Endodermal cell (in vitro differentiated cells): ENCODE measurements at regions not wholly inside any gene's neighbourhood (a gene's known extent, or its start where the extent isn't known, plus 50 kb on each side); places are given as distances from the start of the nearest gene placed in this dataset.

Source experiments
- DNase-seq: peaks from one replicate; pipeline ENCODE4 v3.0.0-alpha.2; 2017
- H3K27ac ChIP-seq: 2 replicates; pipeline ENCODE4 v1.5.1; 2013; ENCODE audit warnings: mild to moderate bottlenecking, low read depth, low read length, moderate library complexity
- H3K27me3 ChIP-seq: 2 replicates; pipeline ENCODE4 v1.6.1; 2013; ENCODE audit warnings: mild to moderate bottlenecking, low read length, moderate library complexity; ENCODE audit not compliant: insufficient read depth, control insufficient read depth, poor library complexity, severe bottlenecking
- H3K36me3 ChIP-seq: 2 replicates; pipeline ENCODE4 v1.7.0; 2013; ENCODE audit warnings: mild to moderate bottlenecking, low read length, moderate library complexity; ENCODE audit not compliant: control insufficient read depth, insufficient read depth
- H3K4me1 ChIP-seq: one replicate; pipeline ENCODE4 v1.7.0; 2013; ENCODE audit warnings: low read length; ENCODE audit not compliant: control insufficient read depth, insufficient read depth
- H3K4me3 ChIP-seq: 2 replicates; pipeline ENCODE4 v1.5.1; 2013; ENCODE audit warnings: mild to moderate bottlenecking, low read length, moderate library complexity
- H3K9ac ChIP-seq: 2 replicates; pipeline ENCODE4 v1.6.1; 2013; ENCODE audit warnings: mild to moderate bottlenecking, low read length, moderate library complexity; ENCODE audit not compliant: poor library complexity, severe bottlenecking; ENCODE audit errors: extremely low read depth
- H3K9me3 ChIP-seq: 2 replicates; pipeline ENCODE4 v1.6.1; 2013; ENCODE audit warnings: mild to moderate bottlenecking, low read length, moderate library complexity; ENCODE audit not compliant: control insufficient read depth
- H3K27ac Mint-ChIP-seq: 2 replicates; pipeline ENCODE4 v1.8.0; 2020; ENCODE audit warnings: mixed read lengths
- H3K27me3 Mint-ChIP-seq: 2 replicates; pipeline ENCODE4 v1.8.0; 2021; ENCODE audit warnings: mild to moderate bottlenecking, mixed read lengths; ENCODE audit not compliant: insufficient read depth
- H3K36me3 Mint-ChIP-seq: 2 replicates; pipeline ENCODE4 v1.8.0; 2020; ENCODE audit warnings: low read depth, mixed read lengths
- H3K4me1 Mint-ChIP-seq: 2 replicates; pipeline ENCODE4 v1.8.0; 2020; ENCODE audit warnings: mixed read lengths
- H3K4me3 Mint-ChIP-seq: 2 replicates; pipeline ENCODE4 v1.8.0; 2020; ENCODE audit warnings: mild to moderate bottlenecking, moderate library complexity, mixed read lengths
- H3K9me3 Mint-ChIP-seq: 2 replicates; pipeline ENCODE4 v1.8.0; 2020; ENCODE audit warnings: mild to moderate bottlenecking, mixed read lengths
- WGBS, 2 experiments: methylation state at CpG; one replicate each; pipeline versions ENCODE4 v1.1.5 to v1.1.7; 2013; ENCODE audit warnings: missing lambda C conversion rate in 2 of 2, mixed read lengths in 1 of 2; ENCODE audit not compliant: insufficient coverage in 1 of 2, insufficient read length in 1 of 2; 5-methylcytosine and 5-hydroxymethylcytosine counted together
- TF ChIP-seq, protein P1 (sequence below): fragments of 200-600 bp; sonication (generic); conservative IDR thresholded peaks from 2 replicates; pipeline ENCODE4 v1.5.0; 2021; ENCODE audit warnings: antibody characterized with exemption, mild to moderate bottlenecking

DNA sequence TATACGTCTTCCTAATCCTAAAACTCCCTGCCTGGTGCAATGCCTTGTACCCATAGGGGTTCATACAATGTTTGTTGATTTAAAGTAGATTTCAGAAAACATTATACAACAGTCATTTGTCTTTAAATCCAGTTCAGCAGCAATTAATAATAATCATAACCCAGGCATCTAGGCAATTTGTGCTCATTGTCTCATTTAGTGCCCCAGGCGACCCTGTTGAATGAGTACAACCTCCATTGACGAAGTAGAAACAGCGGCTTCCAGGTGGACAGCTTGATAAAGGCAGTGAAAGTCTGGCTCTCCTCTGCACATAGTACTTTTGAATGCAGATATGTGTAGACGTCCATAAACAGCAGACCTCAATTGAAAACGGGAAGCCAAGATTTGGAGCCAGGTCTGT, 82.9 kb upstream of the CPM start:
- Histone ChIP-seq H3K27me3 (no peaks in the 10 kb centered on the region), H3K4me3 (no peak overlapping the region), H3K36me3 (no peaks in the 10 kb centered on the region), H3K27ac (no peak overlapping the region), H3K9ac (no peak overlapping the region), H3K9me3 (peaks cover 9% of the 10 kb centered on the region), H3K4me1 (no peaks in the 10 kb centered on the region)
- no peak overlapping the region for H3K4me3 Mint-ChIP-seq
- H3K36me3 Mint-ChIP-seq = no peaks in the 10 kb centered on the region
- WGBS, 2 experiments = 73 to 76% methylated on average over 5 to 6 of the region's 6 CpGs
- H3K4me1 Mint-ChIP-seq = no peaks in the 10 kb centered on the region
- TF ChIP-seq, protein P1, sequence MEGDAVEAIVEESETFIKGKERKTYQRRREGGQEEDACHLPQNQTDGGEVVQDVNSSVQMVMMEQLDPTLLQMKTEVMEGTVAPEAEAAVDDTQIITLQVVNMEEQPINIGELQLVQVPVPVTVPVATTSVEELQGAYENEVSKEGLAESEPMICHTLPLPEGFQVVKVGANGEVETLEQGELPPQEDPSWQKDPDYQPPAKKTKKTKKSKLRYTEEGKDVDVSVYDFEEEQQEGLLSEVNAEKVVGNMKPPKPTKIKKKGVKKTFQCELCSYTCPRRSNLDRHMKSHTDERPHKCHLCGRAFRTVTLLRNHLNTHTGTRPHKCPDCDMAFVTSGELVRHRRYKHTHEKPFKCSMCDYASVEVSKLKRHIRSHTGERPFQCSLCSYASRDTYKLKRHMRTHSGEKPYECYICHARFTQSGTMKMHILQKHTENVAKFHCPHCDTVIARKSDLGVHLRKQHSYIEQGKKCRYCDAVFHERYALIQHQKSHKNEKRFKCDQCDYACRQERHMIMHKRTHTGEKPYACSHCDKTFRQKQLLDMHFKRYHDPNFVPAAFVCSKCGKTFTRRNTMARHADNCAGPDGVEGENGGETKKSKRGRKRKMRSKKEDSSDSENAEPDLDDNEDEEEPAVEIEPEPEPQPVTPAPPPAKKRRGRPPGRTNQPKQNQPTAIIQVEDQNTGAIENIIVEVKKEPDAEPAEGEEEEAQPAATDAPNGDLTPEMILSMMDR = no peak
- H3K27me3 Mint-ChIP-seq = no peaks in the 10 kb centered on the region
- no peak overlapping the region for H3K27ac Mint-ChIP-seq
- no peak for DNase-seq
- H3K9me3 Mint-ChIP-seq = peaks cover 7% of the 10 kb centered on the region

DNA sequence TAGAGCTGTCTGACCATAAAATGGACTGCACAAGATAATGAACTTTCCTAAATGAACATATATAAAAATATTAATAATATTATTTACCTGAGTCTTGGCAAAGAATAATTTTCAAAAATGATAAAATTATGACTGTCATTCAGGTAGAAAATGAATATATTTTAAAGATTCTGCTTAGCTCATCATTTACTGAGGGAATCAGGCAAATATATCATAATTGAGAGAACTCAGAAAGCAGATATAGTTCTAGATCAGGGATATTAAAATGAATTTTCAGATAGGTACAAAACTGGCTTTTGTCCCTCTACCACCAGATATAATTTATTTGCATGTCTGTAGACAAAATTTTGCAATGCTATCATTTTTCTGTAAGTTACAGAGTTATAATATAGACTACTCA, 86.1 kb upstream of the CPM start:
- no peak for DNase-seq
- no peaks in the 10 kb centered on the region for H3K27me3 Mint-ChIP-seq
- TF ChIP-seq, protein P1 = no peak
- no peak overlapping the region for H3K27ac ChIP-seq
- H3K4me3 Mint-ChIP-seq = no peak overlapping the region
- H3K9me3 ChIP-seq = peaks cover 9% of the 10 kb centered on the region
- H3K36me3 Mint-ChIP-seq = no peaks in the 10 kb centered on the region
- no peaks in the 10 kb centered on the region for H3K4me1 Mint-ChIP-seq
- no peaks in the 10 kb centered on the region for H3K27me3 ChIP-seq
- H3K9me3 Mint-ChIP-seq = peaks cover 7% of the 10 kb centered on the region
- H3K4me1 ChIP-seq = no peaks in the 10 kb centered on the region
- no peak overlapping the region for H3K27ac Mint-ChIP-seq
- no peaks in the 10 kb centered on the region for H3K36me3 ChIP-seq
- no peak overlapping the region for H3K4me3 ChIP-seq
- H3K9ac ChIP-seq = no peak overlapping the region

DNA sequence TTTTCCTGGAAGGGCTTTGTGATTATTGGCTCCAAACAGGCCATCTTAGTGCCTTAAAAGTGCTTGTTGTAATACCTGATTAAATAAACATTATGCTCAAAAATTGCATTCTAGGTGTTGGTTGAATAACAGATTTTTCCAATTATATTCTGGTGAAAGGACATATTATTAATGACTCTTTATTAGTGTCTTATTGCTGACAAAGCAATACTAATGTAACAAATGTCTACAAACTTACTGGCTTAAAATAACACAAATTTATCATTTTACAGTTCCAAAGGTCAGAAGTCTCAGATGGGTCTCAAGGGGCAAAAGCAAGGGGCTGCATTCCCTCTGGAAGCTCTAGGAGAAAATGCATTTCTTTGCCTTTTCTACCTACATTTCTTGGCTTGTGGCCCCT, 86.9 kb upstream of the CPM start:
- H3K27me3 ChIP-seq = no peaks in the 10 kb centered on the region
- Mint-ChIP-seq H3K9me3 (peaks cover 7% of the 10 kb centered on the region), H3K27me3 (no peaks in the 10 kb centered on the region), H3K4me3 (no peak overlapping the region), H3K27ac (no peak overlapping the region), H3K4me1 (no peaks in the 10 kb centered on the region), H3K36me3 (no peaks in the 10 kb centered on the region)
- H3K9ac ChIP-seq = no peak overlapping the region
- no peak for DNase-seq
- peaks cover 9% of the 10 kb centered on the region for H3K9me3 ChIP-seq
- TF ChIP-seq, protein P1 = no peak
- H3K36me3 ChIP-seq = no peaks in the 10 kb centered on the region
- no peaks in the 10 kb centered on the region for H3K4me1 ChIP-seq
- no peak overlapping the region for H3K4me3 ChIP-seq
- H3K27ac ChIP-seq = no peak overlapping the region
